ENCODE measurements at regions not wholly inside any gene's neighbourhood (a gene's known extent, or its start where the extent isn't known, plus 50 kb on each side); places are given as distances from the start of the nearest gene placed in this dataset.

GRCh38 chr1:186575348-186575747 lies 104.9 kb downstream of the PTGS2 start:
- CTCF ChIA-PET = interaction anchor here (0.8 kb wide), 1 partner anchor 105 kb away, joined by 4 read pairs; the partner anchor contains the start of gene PTGS2
- no peak for TF ChIP-seq CTCF (IDR thresholded peaks at IDR 0.05; ENCODE audit: control extremely low read depth, extremely low read depth, low read depth, missing control alignments)
- no peak for DNase-seq (ENCODE audit: extremely low spot score)
- POLR2A ChIA-PET = no interaction called here

- no peak for TF ChIP-seq CTCF (IDR thresholded peaks at IDR 0.05; ENCODE audit: control extremely low read depth, extremely low read depth, low read depth, missing control alignments)
- ChIA-PET POLR2A (no interaction called here), CTCF (no interaction called here)
- DNase-seq (ENCODE audit: extremely low spot score) = no peak
These were observed 105.3 kb downstream of the PTGS2 start for GRCh38 chr1:186574926-186575325.

GRCh38 chr1:186572509-186572908 lies 107.7 kb downstream of the PTGS2 start:
- POLR2A ChIA-PET = no interaction called here
- no peak for TF ChIP-seq CTCF (IDR thresholded peaks at IDR 0.05; ENCODE audit: control extremely low read depth, extremely low read depth, low read depth, missing control alignments)
- DNase-seq (ENCODE audit: extremely low spot score) = no peak
- CTCF ChIA-PET = no interaction called here

GRCh38 chr1:186571771-186572170 lies 108.5 kb downstream of the PTGS2 start:
- no peak for TF ChIP-seq CTCF (IDR thresholded peaks at IDR 0.05; ENCODE audit: control extremely low read depth, extremely low read depth, low read depth, missing control alignments)
- CTCF ChIA-PET = no interaction called here
- DNase-seq (ENCODE audit: extremely low spot score) = no peak
- POLR2A ChIA-PET = no interaction called here

- CTCF ChIA-PET = interaction anchor here (0.7 to 2.4 kb wide), 3 partner anchors 9 to 11 kb away, joined by 4 to 9 read pairs (median 7); no protein-coding TSS in a partner anchor
- POLR2A ChIA-PET = no interaction called here
- no peak for TF ChIP-seq CTCF (IDR thresholded peaks at IDR 0.05; ENCODE audit: control extremely low read depth, extremely low read depth, low read depth, missing control alignments)
- no peak for DNase-seq (ENCODE audit: extremely low spot score)
These were observed 108.9 kb upstream of the PDC start for GRCh38 chr1:186569856-186570255.

GRCh38 chr1:186568221-186568620 lies 107.3 kb upstream of the PDC start:
- ChIA-PET CTCF (no interaction called here), POLR2A (no interaction called here)
- TF ChIP-seq CTCF (IDR thresholded peaks at IDR 0.05; ENCODE audit: control extremely low read depth, extremely low read depth, low read depth, missing control alignments) = no peak
- DNase-seq (ENCODE audit: extremely low spot score) = no peak

All from GM10248 (cell line).